ENCODE measurements at regions not wholly inside any gene's neighbourhood (a gene's known extent, or its start where the extent isn't known, plus 50 kb on each side); places are given as distances from the start of the nearest gene placed in this dataset.

DNA sequence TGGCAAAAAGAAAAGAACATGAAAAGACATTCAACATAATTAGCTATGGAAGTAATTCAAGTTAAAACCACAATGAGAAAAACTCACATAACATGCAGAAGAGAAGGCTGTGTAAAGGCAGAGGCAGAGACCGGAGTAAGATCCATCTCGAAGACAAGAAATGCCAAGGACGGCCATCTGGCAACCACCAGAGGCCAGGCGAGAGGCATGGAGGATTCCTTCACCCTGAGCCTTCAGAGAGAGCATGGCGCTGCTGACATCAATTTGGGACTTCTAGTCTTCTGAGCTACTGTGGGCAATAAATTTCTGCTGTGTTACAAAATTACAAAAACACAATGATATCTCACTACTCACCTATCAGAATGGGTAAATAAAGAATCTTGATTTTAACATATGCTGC, 381.0 kb downstream of the TSHZ3 start:
- Histone ChIP-seq H4K20me1 (ENCODE audit: insufficient read depth, low read length) (no peaks in the 10 kb centered on the region), H2AFZ (ENCODE audit: low read length) (no peak overlapping the region), H3K27ac (ENCODE audit: low read depth, low read length, poor library complexity, severe bottlenecking) (no peak overlapping the region), H3K36me3 (ENCODE audit: insufficient read depth, low read length) (no peaks in the 10 kb centered on the region), H3K4me2 (ENCODE audit: low read length) (no peak overlapping the region), H3K79me2 (ENCODE audit: insufficient read depth, low read depth, low read length) (no peaks in the 10 kb centered on the region), H3K9me3 (ENCODE audit: low read length) (no peaks in the 10 kb centered on the region), H3K9me2 (ENCODE audit: insufficient read depth, low read length) (no peaks in the 10 kb centered on the region), H3K4me3 (ENCODE audit: low read depth, low read length, poor library complexity, severe bottlenecking) (no peak overlapping the region), H3K4me1 (ENCODE audit: insufficient read depth, low read length, poor library complexity, severe bottlenecking) (no peaks in the 10 kb centered on the region)
- intact Hi-C loops (cut with micrococcal nuclease; ENCODE audit: unreplicated experiment), result no loop called here
- no TSS peak for BruUV-seq (replicated peaks)
- TF ChIP-seq CTCF (conservative IDR thresholded peaks at IDR 0.05; ENCODE audit: low read length) (no peak), EZH2phosphoT487 (IDR thresholded peaks at IDR 0.05; ENCODE audit: borderline replicate concordance, low read depth, low read length) (no peak)
- POLR2A ChIA-PET, result no interaction called here
- no peak for DNase-seq (ENCODE audit: low spot score)
- CTCF ChIA-PET (ENCODE audit: unreplicated experiment), result no interaction called here

- Histone ChIP-seq H2AFZ (ENCODE audit: low read length) (no peak overlapping the region), H3K27ac (ENCODE audit: low read depth, low read length, poor library complexity, severe bottlenecking) (no peak overlapping the region), H3K9me2 (ENCODE audit: insufficient read depth, low read length) (no peaks in the 10 kb centered on the region), H3K36me3 (ENCODE audit: insufficient read depth, low read length) (no peaks in the 10 kb centered on the region), H3K4me3 (ENCODE audit: low read depth, low read length, poor library complexity, severe bottlenecking) (no peak overlapping the region), H3K4me1 (ENCODE audit: insufficient read depth, low read length, poor library complexity, severe bottlenecking) (no peaks in the 10 kb centered on the region), H3K9me3 (ENCODE audit: low read length) (no peaks in the 10 kb centered on the region), H4K20me1 (ENCODE audit: insufficient read depth, low read length) (no peaks in the 10 kb centered on the region), H3K4me2 (ENCODE audit: low read length) (no peak overlapping the region), H3K79me2 (ENCODE audit: insufficient read depth, low read depth, low read length) (no peaks in the 10 kb centered on the region)
- DNase-seq (ENCODE audit: low spot score), result no peak
- BruUV-seq (replicated peaks), result no TSS peak
- intact Hi-C loops (cut with micrococcal nuclease; ENCODE audit: unreplicated experiment), result no loop called here
- CTCF ChIA-PET (ENCODE audit: unreplicated experiment), result no interaction called here
- TF ChIP-seq CTCF (conservative IDR thresholded peaks at IDR 0.05; ENCODE audit: low read length), result no peak
- no peak for TF ChIP-seq EZH2phosphoT487 (IDR thresholded peaks at IDR 0.05; ENCODE audit: borderline replicate concordance, low read depth, low read length)
- POLR2A ChIA-PET, result no interaction called here
Observed at GRCh38 chr19:30966486-30966885, 382.8 kb downstream of the TSHZ3 start.

DNA sequence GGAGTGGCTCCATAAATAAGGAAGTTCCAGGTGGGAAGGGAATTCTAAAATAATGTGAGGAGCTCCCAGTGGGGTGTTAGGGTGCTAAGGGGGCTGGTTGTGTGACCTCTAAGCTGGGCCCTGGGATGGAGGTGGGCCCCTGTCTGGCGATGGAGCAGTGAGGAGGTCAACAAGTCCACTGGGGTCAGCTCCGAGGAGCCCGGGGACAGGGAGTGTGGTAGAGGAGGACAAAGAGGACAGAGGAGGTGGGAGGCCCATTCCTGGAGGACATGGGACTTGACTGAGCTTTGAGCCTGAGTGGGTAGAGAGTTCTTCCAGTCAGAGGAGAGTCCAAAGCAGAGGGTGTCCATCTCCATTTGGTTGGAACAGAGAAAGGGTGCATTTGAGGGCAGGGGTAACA, 390.2 kb downstream of the TSHZ3 start:
- no peak overlapping the region for H3K27ac ChIP-seq (ENCODE audit: low read depth, low read length, poor library complexity, severe bottlenecking)
- no TSS peak for BruUV-seq (replicated peaks)
- H3K9me2 ChIP-seq (ENCODE audit: insufficient read depth, low read length), result no peaks in the 10 kb centered on the region
- no peaks in the 10 kb centered on the region for H3K9me3 ChIP-seq (ENCODE audit: low read length)
- no peak overlapping the region for H3K4me3 ChIP-seq (ENCODE audit: low read depth, low read length, poor library complexity, severe bottlenecking)
- no peak overlapping the region for H2AFZ ChIP-seq (ENCODE audit: low read length)
- H4K20me1 ChIP-seq (ENCODE audit: insufficient read depth, low read length), result no peaks in the 10 kb centered on the region
- H3K4me2 ChIP-seq (ENCODE audit: low read length), result no peak overlapping the region
- no peak for DNase-seq (ENCODE audit: low spot score)
- no peaks in the 10 kb centered on the region for H3K79me2 ChIP-seq (ENCODE audit: insufficient read depth, low read depth, low read length)
- no peaks in the 10 kb centered on the region for H3K36me3 ChIP-seq (ENCODE audit: insufficient read depth, low read length)
- no peaks in the 10 kb centered on the region for H3K4me1 ChIP-seq (ENCODE audit: insufficient read depth, low read length, poor library complexity, severe bottlenecking)
- TF ChIP-seq CTCF (conservative IDR thresholded peaks at IDR 0.05; ENCODE audit: low read length) (no peak), EZH2phosphoT487 (IDR thresholded peaks at IDR 0.05; ENCODE audit: borderline replicate concordance, low read depth, low read length) (no peak)
- ChIA-PET CTCF (ENCODE audit: unreplicated experiment) (no interaction called here), POLR2A (no interaction called here)
- intact Hi-C loops (cut with micrococcal nuclease; ENCODE audit: unreplicated experiment), result no loop called here
